ENCODE measurements at regions not wholly inside any gene's neighbourhood (a gene's known extent, or its start where the extent isn't known, plus 50 kb on each side); places are given as distances from the start of the nearest gene placed in this dataset.

- TF ChIP-seq CTCF (IDR thresholded peaks at IDR 0.05) = no peak
- no peak for TF ChIP-seq POLR2A (IDR thresholded peaks at IDR 0.05)
- 33 to 43% methylated on average over 3 of the region's 3 CpGs for WGBS, 2 donors
- ATAC-seq (no peak), DNase-seq (no peak)
- Histone ChIP-seq H3K4me3 (no peak overlapping the region), H3K27me3 (no peaks in the 10 kb centered on the region), H3K4me1 (no peaks in the 10 kb centered on the region), H3K27ac (no peak overlapping the region), H3K36me3 (replicated peaks in 1 of 2; ENCODE audit: insufficient read depth in 1 of 2, low read depth in 2 of 2) (no peaks in the 10 kb centered on the region), H3K9me3 (no peaks in the 10 kb centered on the region)
- intact Hi-C loops (cut with DNase I) = no loop called here
These were observed 138.1 kb upstream of the THSD7A start for GRCh38 chr7:11970132-11970531.

GRCh38 chr7:11985376-11985775 is 153.4 kb upstream of the THSD7A start:
- ATAC-seq = no peak
- H3K27me3 ChIP-seq = no peaks in the 10 kb centered on the region
- H3K4me1 ChIP-seq = peaks cover 8% of the 10 kb centered on the region
- TF ChIP-seq POLR2A (IDR thresholded peaks at IDR 0.05) = no peak
- TF ChIP-seq CTCF (IDR thresholded peaks at IDR 0.05) = no peak
- H3K27ac ChIP-seq = no peak overlapping the region
- no peak for DNase-seq
- no peaks in the 10 kb centered on the region for H3K9me3 ChIP-seq
- no peak overlapping the region for H3K4me3 ChIP-seq
- no peaks in the 10 kb centered on the region for H3K36me3 ChIP-seq (replicated peaks in 1 of 2; ENCODE audit: insufficient read depth in 1 of 2, low read depth in 2 of 2)
- intact Hi-C loops (cut with DNase I) = no loop called here

GRCh38 chr7:11985971-11986370 is 154.0 kb upstream of the THSD7A start:
- TF ChIP-seq CTCF (IDR thresholded peaks at IDR 0.05) = no peak
- TF ChIP-seq POLR2A (IDR thresholded peaks at IDR 0.05) = no peak
- Histone ChIP-seq H3K27me3 (no peaks in the 10 kb centered on the region), H3K27ac (no peak overlapping the region), H3K9me3 (no peaks in the 10 kb centered on the region), H3K36me3 (replicated peaks in 1 of 2; ENCODE audit: insufficient read depth in 1 of 2, low read depth in 2 of 2) (no peaks in the 10 kb centered on the region), H3K4me1 (peaks cover 8% of the 10 kb centered on the region), H3K4me3 (no peak overlapping the region)
- intact Hi-C loops (cut with DNase I) = no loop called here
- ATAC-seq (no peak), DNase-seq (no peak)
- WGBS, 2 donors = 77 to 92% methylated on average over 3 of the region's 3 CpGs

- peak; percentile 47 for ATAC-seq
- intact Hi-C loops (cut with DNase I) = no loop called here
- DNase-seq = no peak
- Histone ChIP-seq H3K27me3 (no peaks in the 10 kb centered on the region), H3K36me3 (replicated peaks in 1 of 2; ENCODE audit: insufficient read depth in 1 of 2, low read depth in 2 of 2) (no peaks in the 10 kb centered on the region), H3K4me1 (peaks cover 8% of the 10 kb centered on the region), H3K9me3 (no peaks in the 10 kb centered on the region), H3K27ac (no peak overlapping the region), H3K4me3 (no peak overlapping the region)
- no peak for TF ChIP-seq POLR2A (IDR thresholded peaks at IDR 0.05)
- 22 to 24% methylated on average over 1 of the region's 1 CpG for WGBS, 2 donors
These were observed 156.2 kb upstream of the THSD7A start for GRCh38 chr7:11988186-11988585.

GRCh38 chr7:12002428-12002827 is 170.4 kb upstream of the THSD7A start:
- Histone ChIP-seq H3K4me3 (no peak overlapping the region), H3K27me3 (no peaks in the 10 kb centered on the region), H3K36me3 (replicated peaks in 1 of 2; ENCODE audit: insufficient read depth in 1 of 2, low read depth in 2 of 2) (no peaks in the 10 kb centered on the region), H3K9me3 (no peaks in the 10 kb centered on the region), H3K4me1 (no peaks in the 10 kb centered on the region), H3K27ac (no peak overlapping the region)
- intact Hi-C loops (cut with DNase I) = no loop called here
- DNase-seq (no peak), ATAC-seq (no peak)
- TF ChIP-seq POLR2A (IDR thresholded peaks at IDR 0.05) (no peak), CTCF (IDR thresholded peaks at IDR 0.05) (no peak)
- 80 to 95% methylated on average over 1 of the region's 1 CpG for WGBS, 2 donors
